ENCODE measurements at regions not wholly inside any gene's neighbourhood (a gene's known extent, or its start where the extent isn't known, plus 50 kb on each side); places are given as distances from the start of the nearest gene placed in this dataset.

DNA sequence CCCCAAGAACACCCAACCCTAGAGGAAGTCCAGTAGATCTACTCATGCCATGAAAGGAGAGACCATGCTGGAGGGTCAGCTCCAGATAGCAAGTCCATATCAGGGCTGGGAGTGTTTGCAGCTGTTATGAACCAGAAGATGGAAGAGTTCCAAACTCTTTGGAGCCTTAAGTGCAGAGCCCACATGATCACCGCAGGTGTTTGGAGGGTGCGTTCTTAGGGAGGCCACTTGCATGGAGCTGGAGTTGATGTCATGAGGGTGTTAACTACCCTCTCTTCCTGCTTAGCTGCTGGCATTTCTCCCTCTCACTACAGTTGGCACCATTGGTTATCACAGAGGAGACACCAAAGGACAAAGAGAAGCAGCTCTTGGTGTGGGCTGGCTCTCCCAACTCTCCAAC, 616.9 kb downstream of the AJAP1 start:
- Histone ChIP-seq H2AFZ (ENCODE audit: low read length) (no peak overlapping the region), H3K27me3 (ENCODE audit: insufficient read depth, low read length) (no peaks in the 10 kb centered on the region), H3K36me3 (ENCODE audit: insufficient read depth, low read length) (no peaks in the 10 kb centered on the region), H4K20me1 (ENCODE audit: insufficient read depth, low read length) (no peaks in the 10 kb centered on the region), H3K4me2 (ENCODE audit: insufficient read depth, low read length) (no peak overlapping the region), H3K9me3 (ENCODE audit: low read depth, low read length) (peaks cover 2% of the 10 kb centered on the region), H3K79me2 (ENCODE audit: insufficient read depth, low read length) (no peaks in the 10 kb centered on the region), H3K4me3 (ENCODE audit: insufficient read depth, low read length) (no peak overlapping the region), H3K4me1 (ENCODE audit: insufficient read depth, low read length) (no peaks in the 10 kb centered on the region), H3K27ac (ENCODE audit: low read depth, low read length) (no peak overlapping the region)
- DNase-seq (ENCODE audit: insufficient read length, low spot score, missing footprints), result no peak
- TF ChIP-seq, protein P1, sequence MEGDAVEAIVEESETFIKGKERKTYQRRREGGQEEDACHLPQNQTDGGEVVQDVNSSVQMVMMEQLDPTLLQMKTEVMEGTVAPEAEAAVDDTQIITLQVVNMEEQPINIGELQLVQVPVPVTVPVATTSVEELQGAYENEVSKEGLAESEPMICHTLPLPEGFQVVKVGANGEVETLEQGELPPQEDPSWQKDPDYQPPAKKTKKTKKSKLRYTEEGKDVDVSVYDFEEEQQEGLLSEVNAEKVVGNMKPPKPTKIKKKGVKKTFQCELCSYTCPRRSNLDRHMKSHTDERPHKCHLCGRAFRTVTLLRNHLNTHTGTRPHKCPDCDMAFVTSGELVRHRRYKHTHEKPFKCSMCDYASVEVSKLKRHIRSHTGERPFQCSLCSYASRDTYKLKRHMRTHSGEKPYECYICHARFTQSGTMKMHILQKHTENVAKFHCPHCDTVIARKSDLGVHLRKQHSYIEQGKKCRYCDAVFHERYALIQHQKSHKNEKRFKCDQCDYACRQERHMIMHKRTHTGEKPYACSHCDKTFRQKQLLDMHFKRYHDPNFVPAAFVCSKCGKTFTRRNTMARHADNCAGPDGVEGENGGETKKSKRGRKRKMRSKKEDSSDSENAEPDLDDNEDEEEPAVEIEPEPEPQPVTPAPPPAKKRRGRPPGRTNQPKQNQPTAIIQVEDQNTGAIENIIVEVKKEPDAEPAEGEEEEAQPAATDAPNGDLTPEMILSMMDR (IDR thresholded peaks at IDR 0.05; ENCODE audit: extremely low read depth, low read depth, low read length), result no peak

GRCh38 chr1:5269901-5270300, 615.5 kb downstream of the AJAP1 start:
- H3K9me3 ChIP-seq (ENCODE audit: low read depth, low read length), result peaks cover 2% of the 10 kb centered on the region
- no peaks in the 10 kb centered on the region for H3K79me2 ChIP-seq (ENCODE audit: insufficient read depth, low read length)
- DNase-seq (ENCODE audit: insufficient read length, low spot score, missing footprints), result no peak
- H4K20me1 ChIP-seq (ENCODE audit: insufficient read depth, low read length), result no peaks in the 10 kb centered on the region
- no peak overlapping the region for H3K27ac ChIP-seq (ENCODE audit: low read depth, low read length)
- H3K27me3 ChIP-seq (ENCODE audit: insufficient read depth, low read length), result no peaks in the 10 kb centered on the region
- no peak overlapping the region for H2AFZ ChIP-seq (ENCODE audit: low read length)
- H3K4me1 ChIP-seq (ENCODE audit: insufficient read depth, low read length), result no peaks in the 10 kb centered on the region
- no peak overlapping the region for H3K4me2 ChIP-seq (ENCODE audit: insufficient read depth, low read length)
- H3K4me3 ChIP-seq (ENCODE audit: insufficient read depth, low read length), result no peak overlapping the region
- no peaks in the 10 kb centered on the region for H3K36me3 ChIP-seq (ENCODE audit: insufficient read depth, low read length)
- TF ChIP-seq, protein P1 (IDR thresholded peaks at IDR 0.05; ENCODE audit: extremely low read depth, low read depth, low read length), result no peak

GRCh38 chr1:5267603-5268235, 613.3 kb downstream of the AJAP1 start:
- no peaks in the 10 kb centered on the region for H3K79me2 ChIP-seq (ENCODE audit: insufficient read depth, low read length)

DNA sequence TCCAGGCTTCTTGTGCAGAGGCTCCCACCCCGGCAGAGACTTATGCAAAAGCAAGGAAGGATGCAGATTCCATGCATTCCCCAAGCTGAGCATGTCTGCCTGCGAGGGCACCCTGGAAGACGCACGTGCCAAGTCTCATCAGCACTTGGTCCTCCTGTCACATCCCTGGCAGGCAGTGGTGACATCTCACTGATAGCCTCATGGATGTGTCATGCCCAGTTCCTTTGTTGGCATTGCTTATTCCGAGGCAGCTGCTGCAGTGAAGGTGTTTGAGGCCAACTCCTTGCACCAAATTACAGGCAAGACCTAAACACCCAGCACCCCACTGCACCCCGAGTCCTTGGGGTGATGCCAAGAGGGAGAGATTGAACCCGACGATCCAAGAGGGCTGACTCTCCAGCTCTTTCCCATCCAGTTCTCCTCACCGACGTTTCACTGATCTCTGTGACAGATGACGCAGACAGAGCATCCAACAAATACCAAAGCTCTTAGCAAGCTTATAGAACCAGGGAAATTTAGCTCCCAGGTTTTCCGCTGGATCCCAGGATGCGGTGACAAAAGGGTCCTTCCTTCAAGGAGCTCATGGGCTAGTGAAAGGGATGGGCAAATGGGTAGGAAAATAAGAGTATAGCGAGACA, 611.1 kb downstream of the AJAP1 start:
- Histone ChIP-seq H3K36me3 (ENCODE audit: insufficient read depth, low read length) (no peaks in the 10 kb centered on the region), H3K27me3 (ENCODE audit: insufficient read depth, low read length) (no peaks in the 10 kb centered on the region), H3K79me2 (ENCODE audit: insufficient read depth, low read length) (no peaks in the 10 kb centered on the region), H3K27ac (ENCODE audit: low read depth, low read length) (no peak overlapping the region), H3K4me1 (ENCODE audit: insufficient read depth, low read length) (no peaks in the 10 kb centered on the region), H3K4me2 (ENCODE audit: insufficient read depth, low read length) (no peak overlapping the region), H3K9me3 (ENCODE audit: low read depth, low read length) (peaks cover 2% of the 10 kb centered on the region), H3K4me3 (ENCODE audit: insufficient read depth, low read length) (no peak overlapping the region), H4K20me1 (ENCODE audit: insufficient read depth, low read length) (no peaks in the 10 kb centered on the region), H2AFZ (ENCODE audit: low read length) (no peak overlapping the region)
- TF ChIP-seq, protein P1 (IDR thresholded peaks at IDR 0.05; ENCODE audit: extremely low read depth, low read depth, low read length), result no peak
- no peak for DNase-seq (ENCODE audit: insufficient read length, low spot score, missing footprints)

More at GRCh38 chr1:5267603-5268235, 613.3 kb downstream of the AJAP1 start:
- DNase-seq (ENCODE audit: insufficient read length, low spot score, missing footprints), result no peak
- no peaks in the 10 kb centered on the region for H3K4me1 ChIP-seq (ENCODE audit: insufficient read depth, low read length)
- no peak overlapping the region for H2AFZ ChIP-seq (ENCODE audit: low read length)
- TF ChIP-seq, protein P1 (IDR thresholded peaks at IDR 0.05; ENCODE audit: extremely low read depth, low read depth, low read length), result no peak
- H4K20me1 ChIP-seq (ENCODE audit: insufficient read depth, low read length), result no peaks in the 10 kb centered on the region
- H3K4me2 ChIP-seq (ENCODE audit: insufficient read depth, low read length), result no peak overlapping the region
- H3K4me3 ChIP-seq (ENCODE audit: insufficient read depth, low read length), result no peak overlapping the region
- no peaks in the 10 kb centered on the region for H3K36me3 ChIP-seq (ENCODE audit: insufficient read depth, low read length)
- H3K27me3 ChIP-seq (ENCODE audit: insufficient read depth, low read length), result no peaks in the 10 kb centered on the region
- no peak overlapping the region for H3K27ac ChIP-seq (ENCODE audit: low read depth, low read length)
- peaks cover 2% of the 10 kb centered on the region for H3K9me3 ChIP-seq (ENCODE audit: low read depth, low read length)
